Activated naive CD8-positive, alpha-beta T cell (primary cell): ENCODE measurements at regions not wholly inside any gene's neighbourhood (a gene's known extent, or its start where the extent isn't known, plus 50 kb on each side); places are given as distances from the start of the nearest gene placed in this dataset.

ENCODE experiments used
- H3K27ac Mint-ChIP-seq: one replicate; pipeline ENCODE4 v1.8.0; 2021; ENCODE audit warnings: mixed read lengths
- H3K27me3 Mint-ChIP-seq: one replicate; pipeline ENCODE4 v1.8.0; 2021; ENCODE audit warnings: mixed read lengths
- H3K36me3 Mint-ChIP-seq: one replicate; pipeline ENCODE4 v1.8.0; 2021; ENCODE audit warnings: mixed read lengths
- H3K4me1 Mint-ChIP-seq: one replicate; pipeline ENCODE4 v1.8.0; 2021; ENCODE audit warnings: low read depth, mixed read lengths
- H3K4me3 Mint-ChIP-seq: one replicate; pipeline ENCODE4 v1.8.0; 2021; ENCODE audit warnings: mild to moderate bottlenecking, mixed read lengths
- H3K9me3 Mint-ChIP-seq: one replicate; pipeline ENCODE4 v1.8.0; 2021; ENCODE audit warnings: low read depth, mixed read lengths

DNA sequence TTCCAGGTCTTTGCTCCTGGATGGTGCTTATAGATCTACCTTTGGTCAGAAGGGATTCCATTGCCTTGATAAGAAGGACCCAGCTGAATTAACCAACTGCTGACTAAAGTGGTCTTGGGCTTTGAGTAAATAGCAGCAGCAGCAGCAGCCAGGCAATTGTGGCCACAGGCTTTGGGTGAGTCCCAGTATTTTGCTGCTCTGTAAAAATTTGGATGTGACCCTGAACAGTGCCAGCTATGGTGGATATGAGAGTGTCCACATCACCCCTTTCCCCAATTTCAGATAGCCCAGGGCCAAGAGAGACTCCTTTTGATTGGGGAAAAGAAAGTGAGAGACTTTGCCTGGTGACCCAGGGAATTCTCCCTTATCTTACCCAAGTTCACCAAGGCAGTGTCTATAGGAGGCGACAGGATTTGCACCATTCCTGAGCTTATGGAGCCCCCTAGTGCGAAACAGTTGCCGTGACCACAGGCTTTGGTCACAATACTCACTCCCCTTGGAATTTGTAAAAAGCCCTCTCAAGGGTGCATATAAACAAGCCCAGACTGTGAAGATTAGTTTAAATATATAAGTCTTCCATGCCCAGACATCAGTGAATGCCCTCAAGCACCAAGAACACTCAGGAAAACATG, 518.0 kb downstream of the TMA16 start:
- Mint-ChIP-seq H3K4me3 (no peak overlapping the region), H3K4me1 (peaks cover 12% of the 10 kb centered on the region), H3K9me3 (no peaks in the 10 kb centered on the region), H3K27me3 (no peaks in the 10 kb centered on the region), H3K27ac (no peak overlapping the region), H3K36me3 (no peaks in the 10 kb centered on the region)

DNA sequence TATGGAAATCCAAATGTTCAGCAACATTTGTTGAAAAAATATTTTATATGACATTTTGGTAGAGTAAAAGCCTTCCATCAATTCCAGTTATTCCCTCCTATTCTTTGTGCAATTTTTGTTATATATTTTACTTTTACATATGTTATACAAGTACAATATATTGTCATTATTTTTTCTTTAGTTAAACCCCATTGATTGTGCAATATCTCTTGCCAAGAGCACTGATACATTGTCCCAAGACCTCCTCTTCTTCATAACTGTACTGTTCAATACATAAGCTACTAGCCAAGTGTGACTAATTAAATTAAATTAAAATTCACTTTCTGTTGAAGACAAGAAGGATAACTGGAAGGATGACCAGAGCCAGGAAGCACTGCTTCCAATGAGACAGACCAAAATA, 527.5 kb downstream of the TMA16 start:
- no peaks in the 10 kb centered on the region for H3K4me1 Mint-ChIP-seq
- H3K4me3 Mint-ChIP-seq: no peak overlapping the region
- H3K36me3 Mint-ChIP-seq: peaks cover 2% of the 10 kb centered on the region
- H3K27ac Mint-ChIP-seq: no peak overlapping the region
- peaks cover 16% of the 10 kb centered on the region for H3K9me3 Mint-ChIP-seq
- H3K27me3 Mint-ChIP-seq: no peaks in the 10 kb centered on the region

DNA sequence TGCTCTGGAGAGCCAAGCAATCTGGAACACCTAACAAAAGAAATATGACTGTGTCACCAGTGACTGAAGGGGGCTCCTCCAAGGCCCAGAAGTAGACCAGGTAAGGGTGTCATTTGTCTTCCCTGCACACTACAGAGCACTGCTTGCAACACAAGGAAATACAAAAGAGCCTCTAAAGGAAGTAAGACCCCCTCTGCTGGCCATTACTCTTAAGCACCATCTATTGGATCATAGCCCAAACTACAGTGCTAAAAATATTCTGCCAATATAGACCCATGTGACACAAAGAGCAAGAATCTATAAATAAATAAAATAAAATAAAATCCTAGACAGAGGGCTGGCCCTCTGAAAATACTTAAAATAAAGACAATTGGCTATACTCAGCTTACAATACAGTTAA, 528.7 kb downstream of the TMA16 start:
- H3K4me3 Mint-ChIP-seq: no peak overlapping the region
- no peaks in the 10 kb centered on the region for H3K27me3 Mint-ChIP-seq
- no peaks in the 10 kb centered on the region for H3K4me1 Mint-ChIP-seq
- peaks cover 2% of the 10 kb centered on the region for H3K36me3 Mint-ChIP-seq
- H3K9me3 Mint-ChIP-seq: peaks cover 16% of the 10 kb centered on the region
- no peak overlapping the region for H3K27ac Mint-ChIP-seq

DNA sequence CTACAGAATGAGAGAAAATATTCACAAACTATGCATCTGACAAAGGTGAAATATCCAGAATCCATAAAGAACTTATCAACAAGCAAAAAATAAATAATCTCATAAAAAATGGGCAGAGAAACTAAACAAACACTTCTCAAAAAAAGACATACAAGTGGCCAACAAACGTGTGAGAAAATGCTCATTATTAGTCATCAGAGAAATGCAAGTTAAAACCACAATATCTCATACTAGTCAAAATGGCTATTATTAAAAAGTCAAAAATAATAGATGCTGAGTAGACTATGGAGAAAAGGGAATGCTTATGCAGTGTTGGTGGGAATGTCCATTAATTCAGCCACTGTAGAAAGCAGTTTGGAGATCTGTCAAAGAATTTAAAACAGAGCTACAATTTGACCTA, 533.3 kb downstream of the TMA16 start:
- H3K4me3 Mint-ChIP-seq: no peak overlapping the region
- H3K4me1 Mint-ChIP-seq: no peaks in the 10 kb centered on the region
- H3K27ac Mint-ChIP-seq: no peak overlapping the region
- peaks cover 16% of the 10 kb centered on the region for H3K9me3 Mint-ChIP-seq
- no peaks in the 10 kb centered on the region for H3K36me3 Mint-ChIP-seq
- H3K27me3 Mint-ChIP-seq: no peaks in the 10 kb centered on the region

DNA sequence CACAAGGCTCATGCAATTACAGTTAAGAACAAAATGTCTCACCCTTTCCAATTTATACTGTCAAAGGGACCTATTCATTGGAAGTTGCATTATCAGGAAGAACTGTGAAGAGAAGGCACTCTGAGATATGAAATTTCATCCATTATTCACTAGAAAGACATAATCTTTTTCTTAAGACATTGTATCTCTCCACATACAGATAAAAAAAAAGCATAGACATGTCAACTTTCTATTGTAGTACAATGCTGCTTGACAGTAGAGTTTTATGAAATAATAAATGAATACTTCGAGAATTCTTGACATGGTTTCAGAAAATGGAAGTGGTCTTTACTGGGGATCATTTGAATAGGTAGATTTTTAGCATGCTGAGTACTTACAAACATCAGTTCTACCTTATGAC, 545.0 kb downstream of the TMA16 start:
- Mint-ChIP-seq H3K9me3 (peaks cover 6% of the 10 kb centered on the region), H3K27ac (no peak overlapping the region), H3K4me1 (no peaks in the 10 kb centered on the region), H3K4me3 (no peak overlapping the region), H3K36me3 (no peaks in the 10 kb centered on the region), H3K27me3 (no peaks in the 10 kb centered on the region)

DNA sequence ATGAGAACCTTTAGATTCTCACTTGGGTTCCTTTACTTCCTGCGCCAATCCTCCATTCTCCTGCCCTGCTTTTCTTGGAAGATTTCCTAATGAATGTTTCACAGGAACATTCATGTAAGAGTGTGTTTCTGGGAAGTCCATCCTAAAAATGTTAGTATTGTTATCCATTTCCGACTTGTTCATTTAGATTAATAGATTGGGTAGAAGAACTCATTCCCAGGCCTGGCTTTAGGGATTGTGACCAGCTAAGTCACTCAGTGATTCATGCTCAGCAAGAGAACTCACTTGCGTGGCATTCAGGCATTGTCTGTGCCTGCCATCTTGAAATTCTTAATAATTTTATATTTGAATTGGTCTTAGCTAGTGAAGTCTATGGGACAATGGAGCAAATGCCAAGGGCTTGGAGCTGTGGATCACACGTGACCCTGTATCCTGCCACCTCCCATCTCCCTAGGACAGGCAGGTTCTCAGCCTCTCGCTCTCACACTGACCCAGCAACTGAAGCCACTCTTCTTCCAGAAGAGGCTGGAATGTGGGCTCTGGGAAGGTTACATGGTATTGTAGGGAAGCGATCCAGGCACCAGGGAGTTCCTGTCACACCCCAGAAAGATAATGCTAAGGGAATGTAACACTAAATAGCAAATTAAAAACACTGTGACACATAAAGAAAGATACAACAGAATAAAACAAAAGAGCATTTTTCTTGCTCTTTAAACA, 562.1 kb downstream of the TMA16 start:
- no peaks in the 10 kb centered on the region for H3K9me3 Mint-ChIP-seq
- peaks cover 2% of the 10 kb centered on the region for H3K27me3 Mint-ChIP-seq
- no peak overlapping the region for H3K27ac Mint-ChIP-seq
- no peaks in the 10 kb centered on the region for H3K4me1 Mint-ChIP-seq
- no peak overlapping the region for H3K4me3 Mint-ChIP-seq
- no peaks in the 10 kb centered on the region for H3K36me3 Mint-ChIP-seq

DNA sequence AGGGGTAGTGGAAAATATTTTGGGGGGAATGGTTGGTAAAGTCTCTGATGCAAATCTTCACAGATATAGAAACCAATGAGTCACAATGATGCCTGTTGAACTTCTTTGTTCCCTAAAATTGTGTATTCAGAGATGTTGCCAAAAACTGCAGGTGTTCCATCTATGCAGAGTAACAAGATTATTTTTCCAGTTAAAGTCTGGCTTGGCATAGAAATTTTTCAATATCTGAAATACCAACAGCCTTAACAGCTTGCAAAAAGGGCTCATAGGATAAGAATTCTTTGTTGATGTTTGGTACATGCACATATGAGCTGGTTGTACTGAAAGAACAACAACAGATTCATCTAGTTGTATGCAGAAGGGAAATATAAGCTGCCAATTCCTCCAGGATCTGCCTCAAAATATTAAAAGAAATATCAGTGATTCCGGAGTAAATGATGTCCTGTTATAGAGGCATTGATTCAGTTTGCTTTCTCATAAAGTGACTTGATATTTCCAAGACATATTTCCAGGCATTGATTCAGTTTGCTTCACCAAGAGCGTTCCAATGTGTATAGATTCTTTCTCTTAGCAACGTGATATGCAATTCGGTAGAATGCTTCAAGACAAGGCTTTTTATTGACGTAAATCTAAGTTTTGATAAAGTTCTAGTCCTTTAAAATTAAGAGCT, 564.4 kb downstream of the TMA16 start:
- Mint-ChIP-seq H3K27me3 (no peaks in the 10 kb centered on the region), H3K9me3 (no peaks in the 10 kb centered on the region), H3K4me3 (no peak overlapping the region), H3K36me3 (no peaks in the 10 kb centered on the region), H3K27ac (no peak overlapping the region), H3K4me1 (no peaks in the 10 kb centered on the region)

DNA sequence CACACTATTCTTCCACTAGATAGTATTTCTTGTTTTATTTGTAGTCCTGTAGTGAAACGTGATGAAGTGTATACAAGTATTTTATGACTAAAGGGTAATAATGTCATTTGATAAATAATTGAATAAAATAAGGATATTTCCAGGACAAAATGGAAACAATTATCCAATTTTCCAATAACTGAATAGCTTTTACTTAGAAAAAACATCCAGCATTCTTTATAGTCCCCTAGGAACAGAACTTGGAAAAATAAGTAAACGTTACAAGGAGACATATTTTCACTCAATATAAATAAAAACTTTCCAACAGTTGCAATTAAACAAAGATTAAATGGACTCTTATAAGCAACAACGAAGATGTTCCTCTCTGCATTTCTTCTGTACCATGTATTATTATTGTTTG, 566.0 kb downstream of the TMA16 start:
- no peaks in the 10 kb centered on the region for H3K36me3 Mint-ChIP-seq
- no peak overlapping the region for H3K27ac Mint-ChIP-seq
- H3K27me3 Mint-ChIP-seq: no peaks in the 10 kb centered on the region
- H3K9me3 Mint-ChIP-seq: no peaks in the 10 kb centered on the region
- H3K4me1 Mint-ChIP-seq: no peaks in the 10 kb centered on the region
- H3K4me3 Mint-ChIP-seq: no peak overlapping the region

DNA sequence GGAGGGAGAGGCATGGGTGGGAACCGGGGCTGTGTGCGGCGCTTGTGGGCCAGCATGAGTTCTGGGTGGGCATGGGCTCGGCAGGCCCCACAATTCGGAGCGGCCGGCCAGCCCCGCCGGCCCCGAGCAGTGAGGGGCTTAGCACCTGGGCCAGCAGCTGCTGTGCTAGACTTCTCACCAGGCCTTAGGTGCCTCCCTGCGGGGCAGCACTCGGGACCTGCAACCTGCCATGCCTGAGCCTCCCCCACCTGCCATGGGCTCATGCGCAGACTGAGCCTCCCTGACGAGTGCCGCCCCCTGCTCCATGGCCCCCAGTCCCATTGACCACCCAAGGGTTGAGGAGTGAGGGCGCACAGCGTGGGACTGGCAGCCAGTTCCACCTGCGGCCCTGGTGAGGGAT, 573.9 kb downstream of the TMA16 start:
- Mint-ChIP-seq H3K4me3 (no peak overlapping the region), H3K36me3 (no peaks in the 10 kb centered on the region), H3K27ac (no peak overlapping the region), H3K27me3 (no peaks in the 10 kb centered on the region), H3K4me1 (no peaks in the 10 kb centered on the region), H3K9me3 (peaks cover 13% of the 10 kb centered on the region)

DNA sequence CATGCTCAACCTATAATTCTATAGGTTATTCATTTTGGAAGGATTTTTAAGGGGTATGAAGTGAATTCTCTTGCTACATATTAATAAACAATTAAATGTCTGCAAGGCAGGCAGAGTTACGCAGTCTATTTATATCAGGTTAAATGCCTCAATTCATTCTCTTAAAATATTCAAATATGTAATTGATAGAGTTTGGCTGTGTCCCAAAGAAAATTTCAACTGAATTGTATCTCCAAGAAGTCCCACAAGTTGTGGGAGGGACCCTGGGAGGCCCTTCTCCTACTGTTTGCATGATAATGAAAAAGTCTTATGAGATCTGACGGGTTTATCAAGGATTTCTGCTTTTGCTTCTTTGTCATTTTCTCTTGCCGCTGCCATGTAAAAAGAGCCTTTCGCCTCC, 576.1 kb downstream of the TMA16 start:
- Mint-ChIP-seq H3K9me3 (peaks cover 16% of the 10 kb centered on the region), H3K4me1 (no peaks in the 10 kb centered on the region), H3K27ac (no peak overlapping the region), H3K4me3 (no peak overlapping the region), H3K36me3 (no peaks in the 10 kb centered on the region), H3K27me3 (no peaks in the 10 kb centered on the region)

DNA sequence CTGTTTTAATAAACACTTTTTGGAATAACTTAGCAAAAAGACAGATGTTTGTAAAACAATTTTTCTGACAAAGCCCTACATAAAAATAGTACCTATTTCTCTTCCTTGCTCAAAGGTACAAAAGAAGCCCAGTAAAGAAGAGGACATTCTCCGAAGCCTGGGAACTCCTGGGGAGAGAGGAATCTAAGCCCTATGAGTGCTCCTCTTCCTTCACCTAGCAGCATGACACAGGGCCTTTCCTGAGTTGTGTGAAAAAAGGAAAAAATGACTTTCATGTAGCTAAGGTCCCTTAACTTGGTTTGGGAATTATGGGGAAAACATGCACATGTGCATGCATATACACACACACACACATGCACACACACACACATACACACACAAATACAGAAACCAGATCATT, 586.9 kb downstream of the TMA16 start:
- Mint-ChIP-seq H3K4me3 (no peak overlapping the region), H3K27me3 (no peaks in the 10 kb centered on the region), H3K36me3 (no peaks in the 10 kb centered on the region), H3K27ac (no peak overlapping the region), H3K9me3 (no peaks in the 10 kb centered on the region), H3K4me1 (no peaks in the 10 kb centered on the region)

DNA sequence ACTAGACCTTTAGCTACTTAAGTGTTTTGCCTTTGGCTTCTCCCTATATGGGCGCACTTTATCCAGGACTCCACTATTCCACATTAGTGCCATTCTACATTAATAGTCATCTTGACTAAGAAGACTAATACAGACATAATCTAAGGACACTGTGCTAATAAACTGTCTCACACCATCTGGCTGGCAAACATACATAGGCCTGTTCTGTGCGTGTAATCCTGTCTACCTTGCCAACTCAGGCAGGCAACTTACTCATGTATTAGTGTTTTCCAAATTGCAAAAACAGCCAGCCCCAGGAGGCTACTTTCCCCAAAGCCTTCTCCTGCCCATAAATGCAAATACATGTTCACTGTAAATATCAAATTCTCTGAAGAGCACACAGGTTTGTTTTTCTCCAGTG, 587.3 kb downstream of the TMA16 start:
- H3K27me3 Mint-ChIP-seq: no peaks in the 10 kb centered on the region
- no peak overlapping the region for H3K27ac Mint-ChIP-seq
- no peaks in the 10 kb centered on the region for H3K36me3 Mint-ChIP-seq
- H3K4me3 Mint-ChIP-seq: no peak overlapping the region
- no peaks in the 10 kb centered on the region for H3K9me3 Mint-ChIP-seq
- no peaks in the 10 kb centered on the region for H3K4me1 Mint-ChIP-seq

DNA sequence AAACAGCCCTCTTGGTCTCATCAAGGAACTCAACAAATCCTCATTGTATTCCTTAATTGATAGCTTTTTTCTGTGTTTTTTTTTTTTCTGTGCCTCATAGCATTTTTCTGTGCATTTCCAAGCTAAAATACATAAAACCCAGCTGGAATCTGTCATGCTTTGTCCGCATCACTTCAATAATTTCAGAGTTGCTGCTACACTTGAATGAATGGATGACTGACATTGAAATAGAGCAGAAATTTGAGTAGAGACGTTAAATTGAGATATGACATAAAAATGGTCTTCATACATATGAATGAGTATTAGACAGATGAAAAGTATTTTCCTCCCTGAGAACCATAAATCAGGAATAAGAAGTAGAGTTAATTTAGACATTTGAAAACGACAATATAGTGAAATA, 593.2 kb downstream of the TMA16 start:
- Mint-ChIP-seq H3K27ac (no peak overlapping the region), H3K4me3 (no peak overlapping the region), H3K9me3 (no peaks in the 10 kb centered on the region), H3K27me3 (no peaks in the 10 kb centered on the region), H3K4me1 (no peaks in the 10 kb centered on the region), H3K36me3 (no peaks in the 10 kb centered on the region)

DNA sequence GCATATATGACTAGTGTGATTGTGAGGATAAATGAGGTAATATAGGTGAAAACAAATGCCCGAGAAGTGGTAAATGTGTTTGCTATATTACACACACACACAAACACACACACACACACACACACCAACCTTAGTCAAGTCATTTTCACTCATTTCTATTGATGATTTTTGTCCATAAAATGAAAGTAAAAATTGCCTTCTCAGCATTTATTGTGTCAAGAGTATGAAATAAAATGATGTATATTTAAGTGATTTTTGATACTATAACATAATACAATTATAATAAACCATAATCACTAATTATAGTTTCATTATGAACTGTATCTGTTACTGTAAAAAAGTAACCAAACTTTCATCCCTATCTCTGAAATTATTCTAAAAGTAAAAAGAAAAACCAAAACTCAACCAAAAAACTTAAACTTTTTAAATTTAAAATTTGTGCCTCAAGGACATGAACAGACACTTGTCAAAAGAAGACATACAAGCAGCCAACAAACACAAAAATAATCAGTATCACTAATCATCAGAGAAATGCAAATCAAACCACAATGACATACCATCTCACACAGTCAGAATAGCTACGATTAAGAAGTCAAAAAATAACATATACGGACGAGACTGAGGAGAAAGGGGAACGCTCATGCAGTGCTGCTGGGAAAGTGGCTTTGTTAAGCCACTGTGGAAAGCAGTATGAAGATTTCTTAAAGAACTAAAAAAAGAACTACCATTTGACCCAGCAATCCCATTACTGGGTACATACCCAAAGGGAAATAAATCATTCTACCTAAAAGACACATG, 601.0 kb downstream of the TMA16 start:
- Mint-ChIP-seq H3K36me3 (no peaks in the 10 kb centered on the region), H3K27me3 (no peaks in the 10 kb centered on the region), H3K9me3 (no peaks in the 10 kb centered on the region), H3K4me3 (no peak overlapping the region), H3K4me1 (no peaks in the 10 kb centered on the region), H3K27ac (no peak overlapping the region)
